HG02870 (cell line): ENCODE measurements at regions not wholly inside any gene's neighbourhood (a gene's known extent, or its start where the extent isn't known, plus 50 kb on each side); places are given as distances from the start of the nearest gene placed in this dataset.
A peak's percentile ranks its signal among the peaks of the same experiment; 100 is the strongest.

Source experiments
- ATAC-seq: cut with Tn5 transposase; IDR thresholded peaks from one replicate; pipeline ENCODE4 v1.9.1; 2021; ENCODE audit warnings: mild to moderate bottlenecking, moderate library complexity; ENCODE audit not compliant: unreplicated experiment

DNA sequence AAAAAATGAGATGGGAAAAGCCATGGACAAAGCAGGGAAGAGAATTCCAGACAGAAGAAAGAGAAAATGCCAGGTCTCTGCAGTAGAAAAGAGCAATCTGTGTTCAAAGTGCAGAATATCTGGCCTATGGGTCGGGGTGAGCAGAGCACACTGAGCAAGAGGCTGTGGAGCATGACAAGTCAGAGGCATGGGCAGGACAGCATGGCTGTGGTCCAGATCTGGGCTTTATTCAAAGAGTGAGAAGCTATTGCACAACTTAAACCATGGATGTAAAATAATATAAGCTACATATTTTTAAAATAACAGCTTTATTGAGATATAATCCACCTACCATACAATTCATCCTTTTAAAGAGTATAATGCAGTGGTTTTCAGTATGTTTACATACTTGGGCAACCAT is 133.1 kb upstream of the SPDL1 start:
- no peak for ATAC-seq

DNA sequence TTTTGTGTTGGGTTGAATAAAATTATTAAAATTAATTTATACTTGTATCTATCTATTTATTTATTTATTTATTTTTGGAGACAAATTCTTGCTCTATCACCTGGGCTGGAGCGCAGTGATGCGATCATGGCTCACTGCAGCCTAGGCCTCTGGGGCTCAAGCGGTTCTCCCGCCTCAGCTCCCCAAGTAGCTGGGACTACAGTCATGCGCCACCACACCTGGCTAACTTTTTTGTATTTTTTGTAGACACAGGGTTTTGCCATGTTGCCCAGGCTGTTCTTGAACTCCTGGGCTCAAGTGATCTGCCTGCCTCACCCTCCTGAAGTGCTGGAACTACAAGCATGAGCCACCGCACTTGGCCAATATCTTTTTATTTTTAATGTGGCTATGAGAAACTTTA is 134.7 kb upstream of the SPDL1 start:
- no peak for ATAC-seq

DNA sequence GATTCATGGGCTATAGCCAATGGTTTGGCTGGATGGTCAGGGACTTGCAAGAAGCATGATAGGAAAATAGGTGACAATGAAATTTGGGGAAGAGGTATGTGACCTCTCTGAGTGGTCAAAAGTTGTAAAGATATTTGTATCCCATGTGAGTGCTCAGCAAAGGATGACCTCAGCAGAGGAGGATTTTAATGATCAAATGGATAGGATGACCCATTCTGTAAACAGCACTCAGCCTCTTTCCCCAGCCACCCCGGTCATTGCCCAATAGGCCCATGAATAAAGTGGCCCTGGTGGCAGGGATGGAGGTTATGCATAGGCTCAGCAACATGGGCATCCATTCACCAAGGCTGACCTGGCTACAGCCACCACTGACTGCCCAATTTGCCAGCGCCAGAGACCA is 138.4 kb upstream of the SPDL1 start:
- ATAC-seq, result no peak

DNA sequence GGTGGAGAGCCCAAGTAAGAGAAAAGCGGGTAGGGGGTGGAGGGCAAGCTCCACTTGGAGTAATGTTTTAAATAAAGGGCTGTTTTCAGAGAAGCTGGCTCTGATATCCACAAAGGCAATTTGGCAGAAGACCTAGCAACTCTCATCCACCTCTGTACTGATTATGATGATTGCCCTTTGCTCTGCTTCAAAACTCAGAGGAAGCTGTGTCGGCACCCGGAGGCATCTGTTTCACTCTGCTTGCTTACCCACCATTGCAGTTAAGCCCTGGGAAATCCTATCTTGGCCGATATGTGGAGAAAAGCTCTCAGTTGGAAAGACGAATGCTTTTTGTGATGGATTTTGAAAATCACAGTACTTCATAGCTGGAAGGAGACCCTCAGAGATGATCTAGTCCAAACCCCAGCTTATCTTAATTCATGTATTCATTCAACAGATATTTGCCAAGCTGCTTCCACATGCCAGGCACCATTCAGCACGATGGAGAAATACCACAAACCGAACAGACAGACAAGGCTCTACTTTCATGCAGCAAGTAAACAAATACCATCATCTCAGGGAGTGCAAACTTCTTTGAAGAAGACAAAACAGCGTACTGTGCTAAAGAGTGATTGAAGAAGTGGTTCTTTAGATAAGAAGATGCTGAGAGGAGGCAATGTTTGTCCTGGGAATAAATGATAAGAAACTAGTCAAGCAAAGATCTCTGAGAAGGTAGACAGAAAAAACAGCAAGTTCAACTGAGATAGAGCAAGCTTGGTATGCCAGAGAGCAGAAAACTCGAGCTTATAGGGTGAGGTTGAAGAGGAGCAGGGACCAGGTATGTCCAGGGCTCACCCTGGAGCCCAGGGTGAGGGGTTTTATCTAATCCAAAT is 140.4 kb upstream of the SPDL1 start:
- ATAC-seq, result no peak

DNA sequence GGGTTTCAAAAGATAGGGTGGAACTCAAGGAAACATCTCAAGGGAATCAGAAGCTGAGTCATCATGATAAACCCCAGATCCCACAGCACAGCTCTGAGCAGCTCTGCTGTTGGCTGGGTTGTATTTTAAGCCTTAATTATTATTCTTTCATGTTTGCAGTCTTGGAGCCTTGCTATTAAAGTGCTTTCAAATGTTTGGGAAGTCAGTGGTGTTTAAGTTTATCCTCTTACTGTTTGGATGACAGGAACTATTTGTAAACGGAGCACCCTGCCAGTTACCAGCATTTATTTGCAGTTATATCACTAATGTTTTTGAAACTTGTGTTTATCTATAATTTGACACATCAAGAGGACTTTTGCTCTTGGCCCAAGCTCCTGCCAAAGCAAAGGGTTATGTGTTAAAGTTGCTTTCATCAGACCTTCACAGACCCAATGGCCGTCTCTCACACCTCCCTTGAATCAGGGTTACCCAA is 141.1 kb upstream of the SPDL1 start:
- no peak for ATAC-seq

DNA sequence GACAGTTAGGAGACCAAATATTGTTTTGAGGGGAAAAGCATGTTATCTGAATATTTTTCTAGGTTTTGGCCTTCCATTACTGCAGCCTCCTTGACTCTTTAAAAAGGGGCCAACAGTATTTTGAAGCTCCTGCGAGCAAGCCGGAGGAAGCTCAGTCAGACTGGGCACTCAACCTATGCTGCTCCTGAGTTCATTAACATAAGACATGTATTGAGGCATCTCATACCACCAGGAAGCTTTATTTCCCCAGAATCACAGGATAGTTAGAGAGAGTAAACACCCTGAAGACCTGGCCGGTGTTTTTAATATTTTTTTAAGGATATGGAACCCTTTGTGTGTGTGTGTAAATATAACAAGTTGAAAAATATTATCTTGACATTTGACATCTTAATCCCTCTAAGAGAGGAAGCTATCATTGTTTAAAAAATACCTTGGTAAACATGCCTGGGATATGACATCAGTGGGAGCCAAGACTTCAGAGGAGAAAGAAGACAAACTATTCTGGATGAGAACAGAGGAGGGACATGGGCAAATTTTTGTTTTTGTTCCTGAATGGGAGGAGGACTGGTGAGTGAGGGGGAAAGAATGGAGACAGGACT is 139.3 kb upstream of the SLIT3 start:
- ATAC-seq, result no peak

DNA sequence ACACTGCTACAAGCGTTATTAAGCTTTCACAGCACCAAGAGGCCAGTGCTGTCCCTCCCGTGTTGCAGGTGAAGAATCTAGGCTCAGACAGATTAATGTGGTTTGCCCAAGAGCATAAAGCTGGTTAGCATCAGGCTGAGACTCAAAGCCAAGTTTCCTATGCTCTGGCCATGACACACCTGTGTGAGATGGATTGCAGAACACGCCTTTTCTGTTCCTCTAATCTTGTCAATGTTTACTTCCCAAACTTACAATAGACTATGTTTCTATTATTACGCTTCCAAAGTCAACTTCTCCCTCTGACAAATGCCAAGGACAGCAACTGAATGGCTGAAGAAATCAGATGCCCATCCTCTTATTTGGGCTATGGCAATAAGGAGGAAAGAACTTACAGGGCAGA is 138.4 kb upstream of the SLIT3 start:
- no peak for ATAC-seq

DNA sequence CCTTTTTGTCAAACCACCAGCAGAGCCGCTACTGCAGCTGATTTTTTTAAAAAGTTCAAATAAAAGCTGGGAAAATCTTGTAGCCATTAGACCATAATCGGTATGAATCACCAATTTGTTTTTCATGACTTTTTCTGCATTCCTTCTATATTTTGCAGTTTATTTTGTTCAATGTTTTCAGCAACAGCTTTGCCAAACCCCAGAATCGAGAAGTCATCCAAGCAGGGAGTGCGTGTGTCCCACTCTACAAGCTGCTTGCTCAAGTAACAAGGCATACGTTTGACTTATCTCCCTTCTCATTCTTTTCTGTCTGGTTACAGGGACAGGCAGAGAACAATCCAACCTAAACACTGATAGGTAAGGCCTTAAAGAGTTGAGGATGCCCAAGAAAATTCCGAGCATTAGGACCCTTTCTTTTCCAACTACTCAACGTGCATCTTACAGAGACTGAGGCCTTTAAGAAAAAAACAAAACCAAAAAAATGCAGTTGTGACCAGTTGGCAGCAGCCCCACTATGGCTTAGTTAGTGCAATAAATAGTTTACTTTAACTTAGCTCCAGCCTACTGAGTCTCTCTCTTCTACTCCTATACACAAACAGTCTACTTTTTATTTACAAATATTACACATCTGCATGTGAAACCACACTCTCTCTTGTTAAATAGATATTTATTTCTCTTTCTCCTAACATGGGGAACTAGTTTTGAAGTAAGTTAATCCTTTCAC is 134.7 kb upstream of the SLIT3 start:
- no peak for ATAC-seq

DNA sequence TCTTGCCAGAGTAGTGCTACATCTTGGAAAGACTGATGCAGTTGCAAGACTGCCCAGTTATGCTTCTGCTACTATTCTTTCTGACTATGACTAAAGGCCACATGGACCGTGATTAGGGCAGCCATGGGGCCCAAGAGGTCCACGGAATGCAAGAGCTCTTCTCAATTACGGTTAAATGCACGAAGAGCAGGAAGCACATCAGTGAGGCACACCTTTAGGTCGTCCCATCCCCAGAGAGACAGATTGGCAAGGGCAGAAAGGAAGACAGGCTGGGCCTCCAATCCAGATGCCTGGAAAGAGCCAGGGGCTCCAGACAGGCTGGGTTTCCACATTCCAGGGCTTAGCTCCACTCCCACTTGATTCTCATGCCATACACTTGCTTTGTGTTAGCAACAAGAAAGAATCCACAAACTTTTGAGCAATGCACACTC is 132.3 kb upstream of the SLIT3 start:
- no peak for ATAC-seq

DNA sequence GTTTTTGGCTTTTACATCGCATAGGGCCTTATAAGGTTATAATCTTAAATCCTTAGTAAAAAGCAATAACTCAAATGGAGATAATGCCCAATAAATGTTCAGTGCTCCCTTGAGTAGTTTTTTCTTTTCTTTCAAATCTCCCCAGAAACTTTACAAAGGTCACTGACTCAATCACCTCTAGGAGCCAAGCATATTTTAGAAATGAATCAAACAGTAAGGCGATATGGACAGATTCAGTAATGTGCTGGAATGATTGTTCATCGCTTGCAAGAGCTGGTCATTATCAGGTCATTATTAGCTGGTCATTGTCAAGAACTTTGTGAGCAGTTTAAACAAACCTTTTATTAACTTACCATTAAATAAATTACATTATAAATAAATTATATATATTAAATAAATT is 130.4 kb upstream of the SLIT3 start:
- no peak for ATAC-seq

DNA sequence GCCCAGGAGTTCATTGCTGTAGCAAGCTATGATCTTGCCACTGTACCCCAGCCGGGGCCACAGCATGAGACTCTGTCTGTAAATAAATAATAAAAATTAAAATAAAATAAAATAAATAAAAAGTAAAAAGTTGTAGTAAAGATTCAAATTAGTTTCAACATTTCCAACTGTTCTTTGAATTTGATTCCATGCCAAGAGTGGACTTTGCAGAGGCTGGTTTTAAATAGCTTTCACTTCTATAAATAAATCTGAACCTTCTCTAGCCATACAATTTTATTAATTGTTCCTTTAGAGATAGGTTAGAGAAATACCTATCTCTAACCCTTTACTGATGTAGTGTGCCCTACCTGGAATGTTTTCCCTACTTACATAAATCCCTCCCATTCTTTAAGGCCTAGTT is 129.7 kb upstream of the SLIT3 start:
- ATAC-seq, result no peak

DNA sequence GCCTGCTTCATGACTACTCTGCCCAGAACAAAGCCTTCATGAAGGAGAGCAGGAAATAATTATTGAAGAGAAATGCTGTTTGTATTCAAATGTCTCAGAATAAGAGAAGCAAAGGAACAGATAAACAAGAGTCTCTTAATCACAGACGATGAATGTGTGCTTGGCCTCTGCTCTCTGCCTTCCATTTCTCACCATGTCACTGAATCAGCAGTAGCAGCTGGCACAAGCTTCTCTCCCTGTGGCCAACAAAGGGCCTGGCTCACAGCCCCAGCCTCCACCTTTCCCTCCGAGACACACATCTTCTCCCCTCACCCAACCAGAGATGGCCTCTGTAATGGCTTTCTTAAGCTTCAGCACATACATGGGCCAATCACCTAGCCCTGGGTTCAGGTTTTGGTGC is 128.1 kb upstream of the SLIT3 start:
- no peak for ATAC-seq

DNA sequence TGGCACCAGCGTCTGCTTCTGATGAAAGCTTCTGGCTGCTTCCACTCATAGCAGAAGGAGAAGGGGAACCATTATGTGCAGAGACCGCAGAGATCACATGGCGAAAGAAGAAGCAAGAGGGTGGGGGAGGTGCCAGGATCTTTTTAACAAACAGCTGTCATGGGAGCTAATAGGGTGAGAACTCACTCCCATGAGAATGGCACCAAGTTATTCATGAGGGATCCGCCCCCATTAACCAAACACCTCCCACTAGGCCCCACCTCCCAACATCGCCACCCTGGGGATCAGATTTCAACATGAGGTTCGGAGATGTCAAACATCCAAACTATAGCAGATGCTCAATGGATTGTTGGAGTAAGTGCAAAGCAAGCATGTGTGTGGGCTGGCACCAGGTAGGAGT is 125.8 kb upstream of the SLIT3 start:
- peak; percentile 58 for ATAC-seq

DNA sequence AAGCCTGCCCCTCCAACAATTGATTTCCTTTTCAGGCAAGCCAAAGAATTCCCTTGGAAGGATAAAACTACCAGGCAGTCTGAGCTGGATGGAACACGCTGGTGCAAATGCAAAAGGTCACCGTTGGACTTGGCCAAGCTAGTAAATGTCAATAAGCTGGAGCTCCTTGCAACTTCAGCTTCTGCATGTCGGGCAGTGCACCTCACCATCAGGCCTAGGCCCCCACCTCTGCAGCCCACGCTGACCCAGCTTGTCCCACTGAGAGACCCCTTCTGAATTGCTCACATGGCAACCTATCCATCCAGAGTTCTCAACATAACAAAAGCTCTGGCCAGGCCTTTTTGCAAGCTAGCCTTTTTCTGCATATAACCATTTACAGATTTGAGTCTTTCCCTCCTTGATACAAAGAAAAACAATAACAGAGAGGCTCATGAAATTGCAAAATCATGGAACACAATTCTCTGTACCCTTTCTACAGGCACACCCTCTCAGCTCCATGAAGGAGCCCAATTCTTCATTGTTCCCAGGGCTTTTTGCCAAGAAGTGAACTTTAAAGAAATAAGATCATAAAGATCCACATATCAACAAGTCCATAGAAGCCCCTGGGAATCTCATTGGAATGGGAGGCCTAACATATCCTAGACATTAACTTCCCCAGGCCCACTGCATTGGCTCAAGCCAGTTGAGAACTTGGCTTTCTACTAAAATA is 123.9 kb upstream of the SLIT3 start:
- no peak for ATAC-seq

DNA sequence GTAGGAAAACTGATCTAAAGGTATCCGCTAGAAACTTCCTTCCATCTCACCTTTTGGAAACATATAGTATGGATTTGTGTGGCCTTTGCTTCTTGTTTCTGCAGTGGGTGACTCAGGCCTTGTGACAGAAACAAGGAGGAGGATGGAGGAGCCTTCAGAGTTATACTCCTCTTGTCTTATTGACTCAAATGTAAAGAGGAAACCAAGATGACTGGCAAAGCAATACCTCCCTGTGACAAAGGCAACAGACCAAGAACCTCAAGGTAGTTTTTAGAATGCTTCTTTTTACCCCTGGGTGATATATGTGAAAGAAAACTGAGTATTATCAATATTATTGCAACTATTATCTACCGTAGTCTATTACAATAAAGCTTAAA is 123.3 kb upstream of the SLIT3 start:
- no peak for ATAC-seq

DNA sequence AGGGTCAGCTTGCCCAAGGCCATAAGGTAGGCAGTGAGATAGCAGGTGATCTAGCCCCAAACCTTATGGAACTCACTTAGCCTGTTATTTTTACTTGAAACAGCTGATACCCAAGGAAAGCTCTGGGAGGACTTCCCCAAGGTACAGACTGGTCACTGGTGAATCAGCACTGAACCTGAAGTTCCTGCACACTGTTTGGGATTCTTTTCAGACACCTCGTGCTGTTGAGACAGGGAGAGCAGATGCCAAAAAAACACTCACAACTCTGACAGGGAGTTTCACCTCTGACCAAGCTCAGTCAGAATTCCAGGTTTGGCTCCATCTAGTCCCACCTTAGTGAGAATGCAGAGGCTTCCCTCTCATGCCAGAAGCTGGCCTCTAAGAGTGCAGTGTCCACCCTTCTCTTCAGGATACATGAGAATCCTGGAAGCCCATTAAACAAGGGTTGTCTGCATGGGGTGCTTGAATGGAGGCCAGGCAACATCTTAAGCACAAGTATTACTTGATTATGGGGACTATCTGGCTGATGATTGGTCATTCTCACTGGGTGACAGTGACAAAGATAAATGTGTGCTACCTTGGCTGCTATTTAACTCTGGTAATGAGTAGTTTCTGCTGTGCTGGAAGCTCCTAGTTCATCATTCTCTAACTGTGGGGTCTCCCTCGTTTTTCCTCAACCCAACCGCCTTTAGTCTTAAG is 122.8 kb upstream of the SLIT3 start:
- no peak for ATAC-seq

DNA sequence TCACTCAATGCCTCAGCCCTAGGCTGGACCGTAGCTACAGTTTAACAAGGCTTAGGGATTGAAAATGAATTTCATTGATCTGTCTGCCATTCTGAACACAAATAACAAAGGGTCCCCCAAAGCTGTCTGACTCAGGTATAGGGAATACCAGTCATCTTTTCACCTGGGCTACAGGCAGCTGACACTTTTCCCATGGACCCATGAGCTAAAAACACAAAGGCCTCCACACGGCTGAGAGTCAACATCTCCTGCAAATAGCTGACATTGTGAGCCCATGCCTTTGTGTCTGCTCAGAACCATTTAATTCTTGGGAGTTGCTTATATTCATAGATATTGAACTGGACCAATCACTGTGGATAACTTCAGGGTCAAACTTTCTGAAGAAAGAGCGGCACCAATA is 121.1 kb upstream of the SLIT3 start:
- ATAC-seq, result no peak

DNA sequence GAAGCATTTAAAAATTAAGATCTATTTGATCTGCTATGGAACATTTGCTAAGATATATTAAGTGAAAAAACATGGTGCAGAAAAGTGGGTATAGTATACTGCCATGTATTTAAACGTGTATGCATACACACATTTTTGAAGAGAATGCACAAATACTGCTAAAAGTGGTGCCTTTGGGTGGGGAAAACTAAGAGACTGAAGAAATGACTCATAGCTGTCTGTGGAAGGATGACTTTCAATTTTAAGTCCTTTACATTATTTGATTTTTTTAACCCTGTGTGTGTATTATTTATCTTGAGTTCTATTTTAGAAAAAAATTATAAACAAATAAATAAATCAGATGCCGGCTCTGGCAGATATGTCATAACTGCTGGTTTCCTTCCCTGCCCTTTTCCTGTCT is 120.7 kb upstream of the SLIT3 start:
- no peak for ATAC-seq

DNA sequence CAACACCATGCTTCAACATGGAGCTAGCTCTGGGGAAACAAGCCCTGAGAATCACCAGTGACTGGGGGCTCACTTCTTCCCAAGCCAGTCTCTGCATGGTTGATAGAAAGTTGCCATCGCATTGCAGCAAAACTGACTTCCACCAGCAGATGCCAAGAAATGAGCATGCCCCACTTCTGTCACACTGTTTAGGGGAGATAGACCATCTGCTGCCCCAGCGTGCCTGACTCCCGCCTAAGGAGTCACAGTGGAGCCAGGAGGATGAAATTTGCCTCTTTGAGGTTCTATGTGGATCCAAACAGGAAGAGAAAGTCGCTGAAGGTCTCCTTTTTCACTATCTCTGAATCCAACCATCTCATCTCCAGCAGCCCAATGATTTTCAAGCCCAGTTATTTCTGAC is 116.7 kb upstream of the SLIT3 start:
- ATAC-seq, result no peak

DNA sequence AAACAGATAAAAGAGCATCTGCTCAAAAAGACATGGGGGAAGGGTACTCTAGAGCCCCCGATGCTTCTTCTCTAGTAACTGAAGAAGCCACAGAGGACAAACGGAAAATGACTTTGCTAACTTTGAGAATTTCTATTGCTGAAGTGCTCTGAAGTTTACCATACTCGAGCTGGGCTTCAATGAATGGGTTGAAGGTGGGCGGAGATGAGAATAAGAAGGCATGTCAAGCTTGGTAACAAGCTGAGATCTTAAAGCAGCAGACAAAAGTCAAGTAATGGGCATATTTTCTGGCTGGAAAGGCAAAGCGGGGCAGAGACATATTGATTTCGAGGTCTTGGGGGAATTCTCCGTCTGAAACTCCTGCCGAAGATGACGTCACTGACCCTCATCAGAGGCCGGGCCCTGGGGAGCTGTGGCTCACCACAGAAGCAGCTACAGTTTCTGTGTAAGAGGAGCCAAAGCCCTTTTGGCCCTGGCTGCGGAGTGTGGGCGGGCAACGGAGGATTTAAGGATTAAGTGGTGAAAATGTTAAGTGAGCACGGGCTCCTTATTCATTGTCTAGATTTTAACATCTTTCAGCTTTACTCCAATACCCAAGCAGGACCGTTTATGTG is 115.8 kb upstream of the SLIT3 start:
- peak; percentile 88 for ATAC-seq
